ENCODE measurements at regions not wholly inside any gene's neighbourhood (a gene's known extent, or its start where the extent isn't known, plus 50 kb on each side); places are given as distances from the start of the nearest gene placed in this dataset.

- TF ChIP-seq POLR2A (IDR thresholded peaks at IDR 0.05), result no peak
- TF ChIP-seq CTCF (IDR thresholded peaks at IDR 0.05), result no peak
- TF ChIP-seq POLR2AphosphoS5 (IDR thresholded peaks at IDR 0.05), result no peak
- no peak for TF ChIP-seq EP300 (IDR thresholded peaks at IDR 0.05; ENCODE audit: low read depth)
These were observed 127.3 kb downstream of the MACROH2A1 start for GRCh38 chr5:135271533-135272310.
